GM12872 (cell line): ENCODE measurements at regions not wholly inside any gene's neighbourhood (a gene's known extent, or its start where the extent isn't known, plus 50 kb on each side); places are given as distances from the start of the nearest gene placed in this dataset.

Experiments
- CTCF ChIP-seq: IDR thresholded peaks from 3 replicates; pipeline ENCODE4 v1.5.1; 2011; ENCODE audit warnings: low read depth, mild to moderate bottlenecking, low read length, moderate library complexity; ENCODE audit not compliant: insufficient read depth

GRCh38 chr2:21633015-21633414, 509.2 kb downstream of the TDRD15 start:
- no peak for TF ChIP-seq CTCF

GRCh38 chr2:21633466-21633865, 509.7 kb downstream of the TDRD15 start:
- TF ChIP-seq CTCF, result no peak

GRCh38 chr2:21633911-21634310, 510.1 kb downstream of the TDRD15 start:
- no peak for TF ChIP-seq CTCF

- TF ChIP-seq CTCF, result no peak
Observed at GRCh38 chr2:21640046-21640445, 516.3 kb downstream of the TDRD15 start.

GRCh38 chr2:21642647-21643046, 518.9 kb downstream of the TDRD15 start:
- TF ChIP-seq CTCF, result no peak

GRCh38 chr2:21643180-21643579, 519.4 kb downstream of the TDRD15 start:
- TF ChIP-seq CTCF, result no peak

GRCh38 chr2:21644266-21644665, 520.5 kb downstream of the TDRD15 start:
- no peak for TF ChIP-seq CTCF

GRCh38 chr2:21646345-21646744, 522.6 kb downstream of the TDRD15 start:
- TF ChIP-seq CTCF, result no peak
